NCI-H1436 treated with DMSO at 0.1 percent for 48 hours (cell line): ENCODE measurements at regions not wholly inside any gene's neighbourhood (a gene's known extent, or its start where the extent isn't known, plus 50 kb on each side); places are given as distances from the start of the nearest gene placed in this dataset.

ENCODE experiments used
- DNase-seq: peaks from one replicate; lab custom pipeline; 2025; lab: John Stamatoyannopoulos, UW

DNA sequence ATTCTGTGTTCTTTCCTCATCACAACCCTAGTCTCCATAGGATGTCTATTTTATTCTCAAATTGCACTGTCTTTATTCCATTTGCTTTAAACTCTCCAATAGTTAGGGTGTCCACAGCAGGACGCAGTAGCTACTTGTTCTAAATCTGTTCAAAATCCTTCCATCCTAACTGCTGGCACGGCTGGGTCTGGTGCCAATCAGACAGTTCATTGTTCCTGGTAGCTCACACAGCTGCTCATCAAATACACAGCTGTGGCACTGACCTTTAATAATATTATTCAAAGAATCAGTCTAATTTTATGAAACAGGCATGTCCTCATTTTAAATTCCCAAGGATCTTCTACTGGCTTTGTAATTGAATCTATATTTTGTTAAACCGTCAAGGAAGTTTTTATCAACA lies 59.7 kb upstream of the TMEFF2 start:
- no peak for DNase-seq

DNA sequence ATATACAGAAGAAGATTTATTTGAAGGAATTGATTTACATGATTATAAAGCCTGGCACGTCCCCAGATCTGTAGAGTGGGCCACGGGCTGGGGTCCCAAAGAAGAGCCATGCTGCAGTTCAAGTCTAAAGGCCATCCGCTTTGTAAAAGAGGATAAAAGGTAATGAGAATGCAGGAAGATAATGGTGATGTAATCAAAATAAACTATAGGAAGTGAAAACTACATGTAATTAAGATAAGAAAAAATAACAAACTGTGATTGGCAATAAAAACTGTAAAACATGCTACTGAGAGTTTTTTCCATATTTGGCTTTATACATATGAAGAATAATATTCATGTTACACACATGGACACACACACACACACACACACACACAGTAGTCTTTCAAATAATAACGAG lies 59.0 kb upstream of the TMEFF2 start:
- DNase-seq = no peak

- no peak for DNase-seq
Measured at GRCh38 chr2:192250961-192251360, 56.2 kb upstream of the TMEFF2 start.

DNA sequence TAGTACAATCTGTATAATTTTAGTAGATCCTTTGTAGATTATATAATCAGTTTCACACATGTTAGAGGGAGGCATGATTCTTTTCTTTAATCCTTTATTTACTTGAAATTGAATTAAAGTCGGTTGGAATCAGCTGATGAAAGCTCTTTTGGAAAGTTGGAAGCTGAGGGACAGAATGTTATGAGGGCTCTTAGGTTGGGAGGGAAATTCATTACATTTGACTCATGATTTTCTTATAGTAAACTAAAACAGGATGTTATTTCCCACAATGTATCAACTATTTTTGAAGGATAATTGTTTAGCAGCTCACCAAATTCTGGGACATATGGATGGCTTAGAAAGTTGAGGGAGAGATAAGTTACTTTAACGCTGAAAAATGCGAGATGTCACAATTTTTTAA lies 52.7 kb upstream of the TMEFF2 start:
- DNase-seq = no peak

- no peak for DNase-seq
Measured at GRCh38 chr2:192246297-192246696, 51.6 kb upstream of the TMEFF2 start.

- no peak for DNase-seq
Measured at GRCh38 chr2:192245329-192245728, 50.6 kb upstream of the TMEFF2 start.
